ENCODE measurements at regions not wholly inside any gene's neighbourhood (a gene's known extent, or its start where the extent isn't known, plus 50 kb on each side); places are given as distances from the start of the nearest gene placed in this dataset.

DNA sequence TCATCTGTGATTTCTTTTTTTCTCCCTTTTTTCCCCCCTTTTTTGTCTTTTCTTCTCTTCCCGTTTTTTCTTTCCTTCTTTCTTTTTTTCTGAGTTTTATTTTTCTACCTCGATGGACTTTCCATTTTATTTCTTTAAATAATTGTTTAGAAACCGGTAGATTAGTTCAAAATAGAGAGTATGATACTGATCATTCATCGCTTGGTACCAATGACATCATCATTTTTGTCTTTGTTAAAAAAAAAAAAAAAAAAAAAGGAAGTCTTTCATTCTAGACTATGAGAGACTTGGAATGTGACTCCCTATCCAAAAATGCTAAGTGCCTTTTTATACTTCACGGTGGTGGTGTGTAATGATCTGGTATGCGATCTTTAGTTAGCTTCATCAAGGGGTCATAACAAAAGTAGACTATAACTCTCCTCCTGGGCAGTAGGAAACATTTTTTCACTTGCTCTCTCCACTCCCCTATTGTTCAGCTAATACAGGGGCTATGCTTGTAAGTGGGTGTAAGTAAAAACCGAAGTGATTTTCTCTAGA lies 1517.5 kb upstream of the ZEB2 start:
- Mint-ChIP-seq H3K9me3 (no peaks in the 10 kb centered on the region), H3K4me3 (no peak overlapping the region), H3K27me3 (ENCODE audit: insufficient read depth) (no peaks in the 10 kb centered on the region), H3K36me3 (ENCODE audit: low read depth) (no peaks in the 10 kb centered on the region), H3K4me1 (ENCODE audit: low read depth) (no peaks in the 10 kb centered on the region), H3K27ac (no peak overlapping the region)
- intact Hi-C loops (cut with micrococcal nuclease) = no loop called here
- DNase-seq (ENCODE audit: low spot score) = no peak

DNA sequence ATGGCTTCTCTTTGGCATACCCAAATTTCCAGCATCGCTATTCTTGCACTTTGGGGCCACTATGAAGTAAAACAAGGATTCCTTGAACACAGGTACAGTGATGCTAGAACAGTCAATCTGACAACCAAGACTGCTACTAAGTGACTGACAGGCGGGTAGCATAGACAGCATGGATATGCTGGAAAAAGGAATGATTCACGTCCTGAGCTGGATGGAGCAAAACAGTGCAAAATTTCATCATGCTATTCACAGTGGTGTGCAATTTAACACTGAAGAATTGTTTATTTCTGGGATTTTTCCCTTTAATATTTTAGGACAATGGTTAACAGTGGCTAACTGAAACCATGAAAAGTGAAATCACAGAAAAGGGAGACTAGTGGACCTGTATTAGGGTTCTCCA lies 1511.2 kb upstream of the ZEB2 start:
- H3K4me1 Mint-ChIP-seq (ENCODE audit: low read depth) = no peaks in the 10 kb centered on the region
- H3K4me3 Mint-ChIP-seq = no peak overlapping the region
- H3K36me3 Mint-ChIP-seq (ENCODE audit: low read depth) = no peaks in the 10 kb centered on the region
- DNase-seq (ENCODE audit: low spot score) = no peak
- H3K27ac Mint-ChIP-seq = no peak overlapping the region
- intact Hi-C loops (cut with micrococcal nuclease) = no loop called here
- no peaks in the 10 kb centered on the region for H3K27me3 Mint-ChIP-seq (ENCODE audit: insufficient read depth)
- H3K9me3 Mint-ChIP-seq = peaks cover 3% of the 10 kb centered on the region

DNA sequence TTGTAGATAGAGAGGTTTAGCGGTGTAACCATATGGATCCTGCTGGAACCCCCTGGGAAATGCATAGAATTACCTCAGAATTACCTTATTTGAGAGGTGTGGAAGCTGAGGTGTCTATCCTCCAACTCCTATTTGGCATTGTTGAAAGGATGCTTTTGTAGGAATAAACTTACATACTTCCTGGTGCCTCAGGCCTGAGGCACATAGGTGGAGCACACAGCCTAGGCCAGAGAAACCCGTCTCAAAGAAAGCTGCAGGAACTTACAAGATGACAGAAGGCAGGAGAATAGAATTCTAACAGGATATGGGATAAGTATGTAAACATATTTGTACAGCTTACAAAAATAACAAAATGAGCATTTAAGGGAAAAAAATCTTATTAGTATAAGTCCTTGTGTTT lies 1507.2 kb upstream of the ZEB2 start:
- no peak overlapping the region for H3K27ac Mint-ChIP-seq
- DNase-seq (ENCODE audit: low spot score) = no peak
- H3K4me3 Mint-ChIP-seq = no peak overlapping the region

DNA sequence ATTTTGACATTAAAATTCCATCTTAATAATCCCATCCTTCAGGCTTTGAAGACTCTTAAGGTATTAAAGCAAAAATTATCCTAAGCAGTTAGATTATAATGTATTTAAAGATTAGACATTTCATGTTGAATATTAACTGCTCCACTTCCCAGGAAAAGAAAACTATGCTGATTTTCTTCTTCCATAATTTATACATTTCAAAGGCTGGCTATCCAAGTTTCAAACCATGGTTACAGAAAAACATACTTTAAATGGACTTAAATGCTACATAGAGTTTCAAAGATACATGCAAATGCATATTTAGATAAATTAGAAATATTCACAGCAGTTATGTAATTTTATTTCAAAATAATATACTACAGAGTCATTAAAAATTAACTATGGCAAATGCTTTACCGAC lies 1505.6 kb upstream of the ZEB2 start:
- no peaks in the 10 kb centered on the region for H3K4me1 Mint-ChIP-seq (ENCODE audit: low read depth)

More for the DNA sequence above, 1507.2 kb upstream of the ZEB2 start:
- H3K36me3 Mint-ChIP-seq (ENCODE audit: low read depth) = no peaks in the 10 kb centered on the region
- intact Hi-C loops (cut with micrococcal nuclease) = no loop called here
- H3K9me3 Mint-ChIP-seq = peaks cover 3% of the 10 kb centered on the region
- no peaks in the 10 kb centered on the region for H3K27me3 Mint-ChIP-seq (ENCODE audit: insufficient read depth)
- H3K4me1 Mint-ChIP-seq (ENCODE audit: low read depth) = no peaks in the 10 kb centered on the region

DNA sequence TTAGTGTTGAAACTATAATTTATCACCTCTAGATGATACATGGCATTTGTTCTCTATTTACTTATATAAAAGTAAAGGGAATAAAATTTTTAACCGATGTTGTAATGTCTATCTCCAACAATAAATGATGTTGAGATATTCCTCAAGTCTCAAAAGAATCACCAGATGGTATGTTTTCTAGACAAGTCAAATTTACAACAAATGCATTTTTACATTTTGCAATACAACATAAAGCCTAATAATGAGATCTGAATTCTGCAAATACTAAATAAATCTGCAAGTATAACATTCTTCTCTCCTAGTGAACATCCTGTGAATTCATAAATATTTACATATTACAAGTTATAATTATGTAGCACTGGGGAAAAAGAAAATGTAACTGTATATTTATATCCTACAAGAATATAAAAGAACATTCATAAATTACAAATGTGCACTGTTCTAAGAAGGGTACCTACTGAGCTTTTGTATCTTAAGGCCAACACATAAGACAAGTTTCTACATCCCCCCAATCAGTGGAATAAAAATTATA lies 1504.4 kb upstream of the ZEB2 start:
- intact Hi-C loops (cut with micrococcal nuclease) = no loop called here
- Mint-ChIP-seq H3K4me3 (no peak overlapping the region), H3K36me3 (ENCODE audit: low read depth) (no peaks in the 10 kb centered on the region), H3K27me3 (ENCODE audit: insufficient read depth) (no peaks in the 10 kb centered on the region), H3K4me1 (ENCODE audit: low read depth) (no peaks in the 10 kb centered on the region), H3K27ac (no peak overlapping the region), H3K9me3 (peaks cover 3% of the 10 kb centered on the region)
- DNase-seq (ENCODE audit: low spot score) = no peak

More for the DNA sequence above, 1505.6 kb upstream of the ZEB2 start:
- intact Hi-C loops (cut with micrococcal nuclease) = no loop called here
- Mint-ChIP-seq H3K27me3 (ENCODE audit: insufficient read depth) (no peaks in the 10 kb centered on the region), H3K36me3 (ENCODE audit: low read depth) (no peaks in the 10 kb centered on the region), H3K4me3 (no peak overlapping the region), H3K27ac (no peak overlapping the region), H3K9me3 (peaks cover 3% of the 10 kb centered on the region)
- no peak for DNase-seq (ENCODE audit: low spot score)

DNA sequence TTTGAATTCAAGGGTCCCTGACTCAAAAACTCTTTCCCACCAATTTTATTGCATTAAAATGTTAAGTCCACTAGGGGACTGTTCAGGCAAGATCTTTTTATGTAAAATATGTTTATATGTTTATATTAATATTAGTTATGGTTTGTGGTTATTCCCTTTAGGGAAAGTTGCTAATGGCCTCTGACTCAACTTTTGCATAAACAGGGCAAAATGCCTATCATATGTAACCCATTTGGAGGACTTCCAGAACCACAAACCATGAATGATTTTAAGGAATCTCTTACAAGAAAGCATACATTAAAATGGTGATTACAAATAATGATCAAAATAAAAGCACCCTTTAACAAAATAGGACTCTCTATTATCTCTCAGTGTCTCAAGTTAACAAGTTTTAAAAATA lies 1484.5 kb upstream of the ZEB2 start:
- Mint-ChIP-seq H3K27ac (no peak overlapping the region), H3K4me1 (ENCODE audit: low read depth) (no peaks in the 10 kb centered on the region), H3K4me3 (no peak overlapping the region), H3K9me3 (no peaks in the 10 kb centered on the region), H3K36me3 (ENCODE audit: low read depth) (no peaks in the 10 kb centered on the region), H3K27me3 (ENCODE audit: insufficient read depth) (no peaks in the 10 kb centered on the region)
- DNase-seq (ENCODE audit: low spot score) = no peak
- intact Hi-C loops (cut with micrococcal nuclease) = no loop called here

DNA sequence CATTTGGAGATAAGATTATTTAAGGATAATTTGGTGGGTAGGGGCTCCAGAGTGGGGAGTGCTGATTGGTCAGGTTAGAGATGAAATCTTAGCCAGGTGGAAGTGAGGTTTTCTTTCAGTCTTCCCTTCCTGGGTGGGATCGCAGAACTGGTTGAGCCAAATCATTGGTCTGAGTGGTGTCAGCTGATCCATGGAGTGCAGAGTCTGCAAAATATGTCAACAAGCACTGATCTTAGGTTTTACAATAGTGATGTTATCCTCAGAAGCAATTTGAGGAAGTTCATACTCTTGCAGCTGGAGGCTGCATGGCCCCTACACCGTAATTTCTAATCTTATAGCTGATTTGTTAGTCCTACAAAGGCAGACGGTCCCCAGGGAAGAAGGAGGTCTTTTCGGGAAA lies 1483.4 kb upstream of the ZEB2 start:
- H3K36me3 Mint-ChIP-seq (ENCODE audit: low read depth) = no peaks in the 10 kb centered on the region
- no peaks in the 10 kb centered on the region for H3K27me3 Mint-ChIP-seq (ENCODE audit: insufficient read depth)
- H3K4me3 Mint-ChIP-seq = no peak overlapping the region
- no peaks in the 10 kb centered on the region for H3K4me1 Mint-ChIP-seq (ENCODE audit: low read depth)
- no peak overlapping the region for H3K27ac Mint-ChIP-seq
- H3K9me3 Mint-ChIP-seq = no peaks in the 10 kb centered on the region
- intact Hi-C loops (cut with micrococcal nuclease) = no loop called here
- no peak for DNase-seq (ENCODE audit: low spot score)

DNA sequence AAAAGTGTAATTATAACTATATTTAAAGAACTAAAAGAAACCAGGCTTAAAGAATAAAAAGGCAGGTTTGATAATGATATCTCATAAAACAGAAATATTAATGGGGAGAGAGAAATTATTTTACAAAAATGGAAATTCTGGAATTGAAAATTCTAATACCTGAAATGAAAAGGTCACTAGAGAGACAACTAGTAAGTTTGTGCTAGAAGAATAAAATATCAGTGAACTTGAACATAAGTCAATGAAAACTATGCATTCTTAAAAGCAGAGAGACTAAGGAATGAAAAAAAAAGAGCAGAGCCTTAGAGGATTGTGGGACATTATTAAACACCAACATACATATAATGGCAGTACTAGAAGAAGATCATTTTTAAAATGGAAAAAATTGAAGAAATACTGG lies 1475.0 kb upstream of the ZEB2 start:
- H3K4me3 Mint-ChIP-seq = no peak overlapping the region
- DNase-seq (ENCODE audit: low spot score) = no peak
- peaks cover 15% of the 10 kb centered on the region for H3K9me3 Mint-ChIP-seq
- intact Hi-C loops (cut with micrococcal nuclease) = no loop called here
- no peaks in the 10 kb centered on the region for H3K4me1 Mint-ChIP-seq (ENCODE audit: low read depth)
- H3K27ac Mint-ChIP-seq = no peak overlapping the region
- H3K27me3 Mint-ChIP-seq (ENCODE audit: insufficient read depth) = no peaks in the 10 kb centered on the region
- no peaks in the 10 kb centered on the region for H3K36me3 Mint-ChIP-seq (ENCODE audit: low read depth)

DNA sequence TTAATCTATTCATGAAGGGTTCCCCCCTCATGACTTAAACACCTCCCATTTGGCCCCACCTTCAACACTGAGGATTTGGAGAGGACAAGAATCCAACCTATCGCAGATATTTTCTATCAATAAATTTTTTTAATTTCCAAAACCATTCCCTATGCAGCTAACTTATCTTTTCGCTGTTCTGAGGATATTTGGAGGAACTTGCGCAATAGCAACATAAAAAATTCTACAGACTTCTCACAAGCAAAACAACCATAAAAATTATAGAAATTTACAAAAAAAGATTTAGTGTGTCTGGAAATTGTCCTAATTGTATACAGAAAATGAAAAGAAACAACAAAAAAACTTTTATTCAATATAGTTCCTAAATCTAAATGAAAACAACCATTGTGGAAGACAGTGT lies 1472.7 kb upstream of the ZEB2 start:
- Mint-ChIP-seq H3K4me3 (no peak overlapping the region), H3K4me1 (ENCODE audit: low read depth) (no peaks in the 10 kb centered on the region), H3K9me3 (peaks cover 15% of the 10 kb centered on the region), H3K27ac (no peak overlapping the region), H3K36me3 (ENCODE audit: low read depth) (no peaks in the 10 kb centered on the region), H3K27me3 (ENCODE audit: insufficient read depth) (no peaks in the 10 kb centered on the region)
- intact Hi-C loops (cut with micrococcal nuclease) = no loop called here
- DNase-seq (ENCODE audit: low spot score) = no peak

DNA sequence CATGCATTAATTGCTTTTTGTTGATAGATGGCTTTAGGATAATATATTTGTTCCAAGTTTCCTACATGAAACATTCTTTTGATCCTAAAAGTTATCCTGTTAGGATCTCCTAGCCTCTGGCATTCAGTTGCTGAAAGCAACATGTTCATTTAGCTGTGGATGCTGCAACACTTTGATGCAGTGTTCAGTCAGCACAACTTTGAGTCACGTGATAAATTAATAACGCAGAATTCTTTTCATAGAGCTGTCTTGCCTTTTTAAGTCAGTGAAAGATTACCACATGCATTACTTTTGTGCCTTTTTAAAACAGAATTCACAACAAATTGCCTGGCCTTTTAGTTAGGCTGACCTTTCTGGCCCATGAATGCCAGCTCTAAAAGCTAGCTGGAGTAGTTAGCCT lies 1467.9 kb upstream of the ZEB2 start:
- Mint-ChIP-seq H3K4me1 (ENCODE audit: low read depth) (no peaks in the 10 kb centered on the region), H3K36me3 (ENCODE audit: low read depth) (no peaks in the 10 kb centered on the region)

DNA sequence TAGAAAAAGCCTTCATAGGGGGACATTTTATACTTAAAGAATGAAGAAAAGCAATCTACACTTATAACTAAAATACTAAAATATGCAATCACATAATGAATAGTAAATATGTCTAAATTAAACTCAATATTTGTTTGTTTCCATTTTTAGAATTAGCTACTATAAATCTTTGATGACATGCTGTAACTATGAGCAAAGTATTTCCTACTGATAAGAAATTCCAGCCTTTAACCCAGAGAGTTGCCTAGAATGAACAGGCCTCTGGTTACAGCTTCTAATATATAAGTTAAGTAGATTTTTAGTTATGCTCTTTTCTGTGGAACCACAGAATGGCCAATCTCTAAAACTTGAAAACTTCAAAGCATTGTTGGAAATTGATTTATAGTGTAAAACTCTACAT lies 1465.6 kb upstream of the ZEB2 start:
- Mint-ChIP-seq H3K4me3 (no peak overlapping the region), H3K27me3 (ENCODE audit: insufficient read depth) (no peaks in the 10 kb centered on the region), H3K36me3 (ENCODE audit: low read depth) (no peaks in the 10 kb centered on the region), H3K27ac (no peak overlapping the region), H3K9me3 (no peaks in the 10 kb centered on the region), H3K4me1 (ENCODE audit: low read depth) (no peaks in the 10 kb centered on the region)
- no peak for DNase-seq (ENCODE audit: low spot score)
- intact Hi-C loops (cut with micrococcal nuclease) = no loop called here

More for the DNA sequence above, 1467.9 kb upstream of the ZEB2 start:
- intact Hi-C loops (cut with micrococcal nuclease) = no loop called here
- Mint-ChIP-seq H3K27me3 (ENCODE audit: insufficient read depth) (no peaks in the 10 kb centered on the region), H3K27ac (no peak overlapping the region), H3K9me3 (peaks cover 5% of the 10 kb centered on the region), H3K4me3 (no peak overlapping the region)
- DNase-seq (ENCODE audit: low spot score) = no peak

DNA sequence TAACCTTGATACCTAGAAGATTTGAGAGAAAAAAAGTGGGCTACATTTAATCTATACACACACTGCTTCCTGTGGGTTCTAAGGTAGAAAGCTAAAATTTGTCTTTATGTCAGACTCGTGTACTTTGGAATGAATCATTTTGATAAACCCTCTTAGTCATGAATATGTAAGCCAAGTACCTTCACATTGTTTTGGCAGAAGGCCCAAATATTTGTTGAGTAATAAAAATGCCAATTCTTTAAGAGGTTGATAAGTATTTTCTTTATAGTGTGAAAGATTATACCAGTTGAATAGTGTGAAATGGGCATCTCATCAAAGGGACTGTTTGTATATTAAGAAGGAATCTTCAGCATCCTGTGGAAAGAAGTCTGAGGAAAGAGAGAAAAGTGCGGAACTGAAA lies 1464.7 kb upstream of the ZEB2 start:
- DNase-seq (ENCODE audit: low spot score) = no peak
- no peaks in the 10 kb centered on the region for H3K27me3 Mint-ChIP-seq (ENCODE audit: insufficient read depth)
- H3K36me3 Mint-ChIP-seq (ENCODE audit: low read depth) = no peaks in the 10 kb centered on the region
- no peak overlapping the region for H3K4me3 Mint-ChIP-seq
- H3K4me1 Mint-ChIP-seq (ENCODE audit: low read depth) = no peaks in the 10 kb centered on the region
- intact Hi-C loops (cut with micrococcal nuclease) = no loop called here
- no peak overlapping the region for H3K27ac Mint-ChIP-seq
- H3K9me3 Mint-ChIP-seq = no peaks in the 10 kb centered on the region

DNA sequence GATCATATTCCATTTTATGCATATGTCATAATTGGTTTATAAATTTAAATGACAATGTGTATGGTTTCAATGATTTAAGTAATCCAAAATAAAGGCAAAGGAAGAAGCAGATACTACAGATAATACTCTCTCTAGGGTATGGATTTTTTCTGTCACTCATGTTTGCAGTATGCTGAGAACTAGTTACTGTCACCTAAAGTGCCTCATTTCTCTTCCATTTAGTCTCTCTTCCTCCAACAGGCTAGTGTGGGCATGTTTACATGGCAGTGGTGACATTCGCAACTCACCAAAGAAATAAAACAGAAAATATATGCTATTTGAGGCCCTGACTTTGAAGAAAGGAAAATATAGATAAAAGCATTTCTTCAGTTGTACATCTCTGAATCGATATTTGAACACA lies 1460.4 kb upstream of the ZEB2 start:
- no peak overlapping the region for H3K27ac Mint-ChIP-seq
- H3K36me3 Mint-ChIP-seq (ENCODE audit: low read depth) = no peaks in the 10 kb centered on the region
- no peak for DNase-seq (ENCODE audit: low spot score)
- no peak overlapping the region for H3K4me3 Mint-ChIP-seq
- intact Hi-C loops (cut with micrococcal nuclease) = no loop called here
- no peaks in the 10 kb centered on the region for H3K27me3 Mint-ChIP-seq (ENCODE audit: insufficient read depth)
- H3K9me3 Mint-ChIP-seq = no peaks in the 10 kb centered on the region
- no peaks in the 10 kb centered on the region for H3K4me1 Mint-ChIP-seq (ENCODE audit: low read depth)

DNA sequence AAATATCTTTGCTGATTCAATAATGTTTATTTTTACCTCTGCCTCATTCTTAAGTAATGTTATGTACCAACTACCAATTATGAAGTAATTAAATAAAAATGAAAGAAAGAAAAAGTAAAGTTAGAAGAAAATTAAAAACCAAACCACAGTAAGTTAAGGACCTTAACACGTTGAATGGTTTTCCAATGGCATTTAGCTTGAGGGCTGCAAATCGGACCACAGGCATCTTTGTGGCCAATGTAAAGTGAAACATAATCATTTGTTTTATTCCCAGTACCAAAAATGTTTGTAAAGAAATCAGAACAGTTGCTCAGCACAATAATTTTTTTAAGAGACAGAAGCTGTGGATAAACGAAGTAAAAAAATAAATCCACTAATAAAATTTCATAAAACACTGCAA lies 1455.5 kb upstream of the ZEB2 start:
- Mint-ChIP-seq H3K27me3 (ENCODE audit: insufficient read depth) (no peaks in the 10 kb centered on the region), H3K27ac (no peak overlapping the region), H3K4me1 (ENCODE audit: low read depth) (no peaks in the 10 kb centered on the region), H3K9me3 (no peaks in the 10 kb centered on the region), H3K36me3 (ENCODE audit: low read depth) (no peaks in the 10 kb centered on the region), H3K4me3 (no peak overlapping the region)
- intact Hi-C loops (cut with micrococcal nuclease) = no loop called here
- no peak for DNase-seq (ENCODE audit: low spot score)

Measured in activated T-helper 1 cell treated with anti-CD3 and anti-CD28 coated beads, Interleukin-12 subunit alpha, Interleukin-12 subunit beta, Interleukin-2, Interleukin-4 antibody, amounts not matched to agents 30 ng/mL and 10 ng/mL and 1 ng/mL, durations not matched to agents 14 hours and 24 hours and 36 hours (primary cell).